ENCODE measurements at regions not wholly inside any gene's neighbourhood (a gene's known extent, or its start where the extent isn't known, plus 50 kb on each side); places are given as distances from the start of the nearest gene placed in this dataset.

- no peak for TF ChIP-seq CTCF (IDR thresholded peaks at IDR 0.05)
These were observed 197.9 kb upstream of the SLC14A2 start for GRCh38 chr18:45417392-45417791.

DNA sequence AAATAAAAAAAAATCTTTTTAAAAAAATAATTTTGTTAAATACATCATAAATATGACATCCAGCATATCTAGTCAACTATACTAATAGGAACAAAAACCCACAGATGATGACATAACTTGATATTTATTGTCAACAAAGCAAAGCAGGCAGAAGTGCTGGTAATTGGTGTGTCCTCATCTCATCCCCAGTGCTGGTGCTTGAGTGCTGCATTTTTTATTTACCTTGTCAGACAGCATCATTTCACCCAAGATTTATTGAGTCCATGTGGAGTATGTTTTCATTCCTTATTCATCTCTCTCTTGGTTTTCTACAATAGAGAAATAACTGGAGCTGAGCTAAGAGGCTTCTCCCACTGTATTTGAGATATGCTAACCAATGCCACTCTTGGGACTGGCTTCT, 191.6 kb upstream of the SLC14A2 start:
- TF ChIP-seq CTCF (IDR thresholded peaks at IDR 0.05): no peak
- DNase-seq (ENCODE audit: low spot score): no peak
- no peak overlapping the region for H3K27ac ChIP-seq
- H3K4me3 ChIP-seq: no peak overlapping the region

More at GRCh38 chr18:45417392-45417791, 197.9 kb upstream of the SLC14A2 start:
- Histone ChIP-seq H3K27ac (no peak overlapping the region), H3K4me3 (no peak overlapping the region)
- no peak for DNase-seq (ENCODE audit: low spot score)

GRCh38 chr18:45430041-45430440, 185.2 kb upstream of the SLC14A2 start:
- no peak for DNase-seq (ENCODE audit: low spot score)
- no peak for TF ChIP-seq CTCF (IDR thresholded peaks at IDR 0.05)
- H3K4me3 ChIP-seq: no peak overlapping the region
- no peak overlapping the region for H3K27ac ChIP-seq

- no peak for DNase-seq (ENCODE audit: low spot score)
- no peak for TF ChIP-seq CTCF (IDR thresholded peaks at IDR 0.05)
- H3K27ac ChIP-seq: no peak overlapping the region
- no peak overlapping the region for H3K4me3 ChIP-seq
These were observed 179.5 kb upstream of the SLC14A2 start for GRCh38 chr18:45435810-45436209.

GRCh38 chr18:45437366-45437765, 177.9 kb upstream of the SLC14A2 start:
- Histone ChIP-seq H3K4me3 (no peak overlapping the region), H3K27ac (no peak overlapping the region)
- TF ChIP-seq CTCF (IDR thresholded peaks at IDR 0.05): no peak
- no peak for DNase-seq (ENCODE audit: low spot score)

GRCh38 chr18:45439851-45440645, 175.2 kb upstream of the SLC14A2 start:
- Histone ChIP-seq H3K4me3 (no peak overlapping the region), H3K27ac (no peak overlapping the region)
- TF ChIP-seq CTCF (IDR thresholded peaks at IDR 0.05): no peak
- no peak for DNase-seq (ENCODE audit: low spot score)
